ENCODE measurements at regions not wholly inside any gene's neighbourhood (a gene's known extent, or its start where the extent isn't known, plus 50 kb on each side); places are given as distances from the start of the nearest gene placed in this dataset.
A peak's percentile ranks its signal among the peaks of the same experiment; 100 is the strongest.

DNA sequence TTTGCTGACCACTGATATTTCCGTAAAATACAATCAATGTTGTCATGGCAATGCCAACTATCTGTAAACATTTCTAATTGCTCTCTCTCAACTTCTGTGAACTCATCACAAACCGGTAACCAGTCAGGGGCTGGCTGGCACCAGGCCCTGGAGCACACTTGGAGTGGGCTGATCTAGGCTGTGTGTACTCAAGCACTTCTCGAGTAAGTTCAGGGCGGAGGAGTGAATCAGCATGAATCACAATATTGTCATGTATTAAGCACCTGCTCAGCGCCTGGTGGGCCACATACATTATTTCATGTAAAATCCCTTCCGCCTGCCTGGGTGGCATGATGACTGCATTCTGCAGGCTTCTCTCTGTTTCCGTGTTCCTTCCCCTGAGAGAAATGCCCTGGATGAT lies 212.4 kb downstream of the FOXD2 start:
- no peak overlapping the region for H3K27ac ChIP-seq
- H3K27me3 ChIP-seq, result peaks cover 0 to 41% (median 0%) of the 10 kb centered on the region in 4 donors
- DNase-seq, result no peak
- WGBS, 2 donors, result 46% methylated on average over 7 of the region's 7 CpGs
- no peaks in the 10 kb centered on the region for H3K9me3 ChIP-seq
- TF ChIP-seq CTCF (IDR thresholded peaks at IDR 0.05) (peak in 1 of 6 experiments; percentile 37), POLR2A (IDR thresholded peaks at IDR 0.05) (no peak)
- H3K4me1 ChIP-seq, result peaks cover 0 to 16% (median 0%) of the 10 kb centered on the region in 3 donors
- intact Hi-C loops (cut with DNase I), result no loop called here
- no peaks in the 10 kb centered on the region for H3K36me3 ChIP-seq
- no peak overlapping the region for H3K4me3 ChIP-seq

- no peak for DNase-seq
- intact Hi-C loops (cut with DNase I), result no loop called here
These were observed 212.8 kb downstream of the FOXD2 start for GRCh38 chr1:47650611-47651010.

GRCh38 chr1:47651311-47652089 lies 213.7 kb downstream of the FOXD2 start:
- 72 to 81% methylated on average over 4 to 9 of the region's 9 CpGs for WGBS, 2 donors
- TF ChIP-seq POLR2A (IDR thresholded peaks at IDR 0.05), result no peak
- TF ChIP-seq CTCF (IDR thresholded peaks at IDR 0.05), result no peak
- Histone ChIP-seq H3K36me3 (no peaks in the 10 kb centered on the region), H3K27ac (peak overlapping the region in 2 of 4 donors; percentile 29 to 61), H3K4me1 (peaks cover 0 to 16% (median 0%) of the 10 kb centered on the region in 3 donors), H3K27me3 (peaks cover 0 to 45% (median 0%) of the 10 kb centered on the region in 4 donors), H3K4me3 (no peak overlapping the region), H3K9me3 (no peaks in the 10 kb centered on the region)
- intact Hi-C loops (cut with DNase I), result no loop called here
- DNase-seq, result no peak

More at GRCh38 chr1:47650611-47651010, 212.8 kb downstream of the FOXD2 start:
- Histone ChIP-seq H3K27me3 (peaks cover 0 to 42% (median 0%) of the 10 kb centered on the region in 4 donors), H3K36me3 (no peaks in the 10 kb centered on the region), H3K27ac (no peak overlapping the region), H3K9me3 (no peaks in the 10 kb centered on the region), H3K4me3 (no peak overlapping the region), H3K4me1 (peaks cover 0 to 16% (median 0%) of the 10 kb centered on the region in 3 donors)
- TF ChIP-seq CTCF (IDR thresholded peaks at IDR 0.05), result no peak
- TF ChIP-seq POLR2A (IDR thresholded peaks at IDR 0.05), result no peak
- 25 to 44% methylated on average over 1 of the region's 1 CpG for WGBS, 2 donors

DNA sequence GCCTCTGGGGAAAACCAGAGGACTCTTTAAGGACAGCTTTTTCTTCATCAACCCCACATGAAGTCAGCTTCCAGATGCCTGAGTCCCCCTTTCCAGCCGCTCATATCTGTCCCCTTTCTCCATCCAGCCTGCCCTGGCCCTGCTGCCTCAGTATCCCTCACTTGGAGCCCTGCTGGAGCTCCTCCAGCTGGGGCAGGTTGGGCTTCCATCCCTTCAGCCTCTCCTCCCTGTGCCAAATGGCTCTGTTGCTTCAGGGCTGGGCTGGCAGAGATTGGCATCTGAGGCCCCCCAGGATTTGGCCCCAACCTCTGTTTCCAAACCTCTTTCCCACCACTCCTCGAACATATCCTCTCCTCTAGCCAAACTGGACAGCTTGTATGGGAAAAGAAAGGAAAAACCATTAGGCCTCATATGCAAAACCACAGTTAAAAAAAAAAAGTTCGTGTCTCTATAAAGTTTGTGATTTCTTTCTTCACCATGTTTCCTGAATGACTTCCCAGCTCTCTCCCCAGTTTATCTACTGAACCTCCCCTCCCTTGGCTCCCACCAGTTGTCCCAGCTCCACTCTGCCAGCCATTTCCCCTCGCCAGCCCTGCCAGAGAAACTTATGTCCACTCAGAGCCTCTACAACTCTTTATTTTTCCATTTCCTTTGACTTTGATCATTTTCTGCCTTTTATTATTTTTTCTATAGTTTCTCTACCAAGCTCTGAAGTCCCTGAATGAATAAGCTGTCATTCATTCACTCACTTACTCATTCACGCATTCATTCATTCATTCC lies 217.9 kb downstream of the FOXD2 start:
- intact Hi-C loops (cut with DNase I), result no loop called here
- TF ChIP-seq CTCF (IDR thresholded peaks at IDR 0.05), result no peak
- no peak for TF ChIP-seq POLR2A (IDR thresholded peaks at IDR 0.05)
- H3K9me3 ChIP-seq, result no peaks in the 10 kb centered on the region

More for the DNA sequence above, 217.9 kb downstream of the FOXD2 start:
- no peaks in the 10 kb centered on the region for H3K36me3 ChIP-seq
- no peak overlapping the region for H3K4me3 ChIP-seq
- WGBS, 2 donors, result 63 to 69% methylated on average over 5 of the region's 5 CpGs
- H3K27me3 ChIP-seq, result peaks cover 0 to 55% (median 0%) of the 10 kb centered on the region in 4 donors
- H3K27ac ChIP-seq, result peak overlapping the region in 2 of 4 donors; percentile 47 to 73
- H3K4me1 ChIP-seq, result peaks cover 0 to 7% (median 0%) of the 10 kb centered on the region in 3 donors
- DNase-seq, result no peak

Measured in esophagus squamous epithelium (tissue), 5 donors.